HUES6 (cell line): ENCODE measurements at regions not wholly inside any gene's neighbourhood (a gene's known extent, or its start where the extent isn't known, plus 50 kb on each side); places are given as distances from the start of the nearest gene placed in this dataset.

Experiments
- H3K27ac ChIP-seq: 2 replicates; pipeline ENCODE4 v1.7.0; 2013; ENCODE audit warnings: low read depth, mild to moderate bottlenecking, low read length, inconsistent platforms
- H3K27me3 ChIP-seq: 2 replicates; pipeline ENCODE4 v1.6.1; 2013; ENCODE audit warnings: low read length; ENCODE audit not compliant: control insufficient read depth, insufficient read depth
- H3K36me3 ChIP-seq: 2 replicates; pipeline ENCODE4 v1.6.1; 2013; ENCODE audit warnings: low read length; ENCODE audit not compliant: control insufficient read depth, insufficient read depth
- H3K4me1 ChIP-seq: 2 replicates; pipeline ENCODE4 v1.6.1; 2013; ENCODE audit warnings: low read length; ENCODE audit not compliant: control insufficient read depth, insufficient read depth
- H3K4me3 ChIP-seq: 2 replicates; pipeline ENCODE4 v1.5.1; 2013; ENCODE audit warnings: low read depth, low read length
- H3K9ac ChIP-seq: one replicate; pipeline ENCODE4 v1.6.1; 2013; ENCODE audit warnings: mild to moderate bottlenecking, low read length
- H3K9me3 ChIP-seq: 2 replicates; pipeline ENCODE4 v1.6.1; 2013; ENCODE audit warnings: low read depth, low read length; ENCODE audit not compliant: control insufficient read depth, insufficient read depth

DNA sequence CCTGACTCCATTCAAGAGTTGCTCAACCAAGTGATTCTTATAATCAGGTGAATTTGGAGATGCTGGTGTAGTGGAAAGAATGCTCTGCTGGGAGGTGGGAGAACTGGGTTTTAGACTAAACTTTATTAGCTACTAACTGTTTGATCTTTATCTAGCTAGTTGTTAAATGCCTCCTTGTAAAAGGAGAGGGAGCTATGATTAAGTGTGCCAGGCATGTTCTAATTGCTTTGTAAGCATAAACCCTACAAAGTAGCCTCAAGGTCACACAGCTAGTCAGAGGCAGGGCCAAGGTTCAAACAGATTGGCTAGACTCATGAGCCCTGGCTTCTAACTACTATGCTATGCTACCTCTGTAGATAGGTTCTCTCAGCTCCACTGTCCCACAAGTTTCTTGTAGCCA, 105.5 kb downstream of the NXPE2 start:
- no peak overlapping the region for H3K27ac ChIP-seq
- H3K9ac ChIP-seq = no peak overlapping the region
- H3K4me1 ChIP-seq = 0 out of 2 replicates have a peak, but pooled peaks cover 4% of the 10 kb centered on the region
- no peaks in the 10 kb centered on the region for H3K9me3 ChIP-seq
- no peaks in the 10 kb centered on the region for H3K36me3 ChIP-seq
- no peak overlapping the region for H3K4me3 ChIP-seq
- H3K27me3 ChIP-seq = no peaks in the 10 kb centered on the region

DNA sequence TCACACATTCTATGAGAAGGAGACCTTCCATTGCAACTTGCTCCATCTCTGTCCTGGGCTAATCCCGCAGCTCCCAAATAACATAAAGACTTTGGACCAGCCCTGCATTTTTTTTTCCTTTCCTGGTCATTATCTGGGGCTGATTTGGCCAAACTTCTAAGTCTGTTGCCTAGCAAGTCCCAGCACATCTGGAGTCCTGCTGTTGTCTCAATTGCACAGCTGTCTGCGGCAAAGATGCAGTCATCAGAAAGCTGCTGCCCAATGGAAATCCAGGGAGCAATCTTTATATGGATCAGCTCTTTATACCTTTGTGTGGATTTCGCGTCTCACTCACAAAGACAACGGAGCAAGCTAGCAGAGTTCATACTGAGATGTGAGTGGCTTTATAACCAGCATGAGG, 105.9 kb downstream of the NXPE2 start:
- H3K9me3 ChIP-seq = no peaks in the 10 kb centered on the region
- no peak overlapping the region for H3K27ac ChIP-seq
- no peaks in the 10 kb centered on the region for H3K36me3 ChIP-seq
- H3K27me3 ChIP-seq = no peaks in the 10 kb centered on the region
- 0 out of 2 replicates have a peak, but pooled peaks cover 4% of the 10 kb centered on the region for H3K4me1 ChIP-seq
- no peak overlapping the region for H3K9ac ChIP-seq
- no peak overlapping the region for H3K4me3 ChIP-seq

- Histone ChIP-seq H3K27me3 (no peaks in the 10 kb centered on the region), H3K27ac (no peak overlapping the region), H3K4me3 (no peak overlapping the region), H3K9me3 (no peaks in the 10 kb centered on the region), H3K4me1 (0 out of 2 replicates have a peak, but pooled peaks cover 4% of the 10 kb centered on the region), H3K9ac (no peak overlapping the region), H3K36me3 (no peaks in the 10 kb centered on the region)
Observed at GRCh38 chr11:114784891-114785290, 106.6 kb downstream of the NXPE2 start.

- no peaks in the 10 kb centered on the region for H3K4me1 ChIP-seq
- no peaks in the 10 kb centered on the region for H3K9me3 ChIP-seq
- H3K4me3 ChIP-seq = no peak overlapping the region
- no peaks in the 10 kb centered on the region for H3K36me3 ChIP-seq
- H3K27ac ChIP-seq = no peak overlapping the region
- no peaks in the 10 kb centered on the region for H3K27me3 ChIP-seq
- H3K9ac ChIP-seq = no peak overlapping the region
Observed at GRCh38 chr11:114785820-114786219, 107.5 kb downstream of the NXPE2 start.

- Histone ChIP-seq H3K36me3 (no peaks in the 10 kb centered on the region), H3K4me1 (no peaks in the 10 kb centered on the region), H3K9me3 (no peaks in the 10 kb centered on the region), H3K4me3 (no peak overlapping the region), H3K27me3 (no peaks in the 10 kb centered on the region), H3K27ac (no peak overlapping the region), H3K9ac (no peak overlapping the region)
Observed at GRCh38 chr11:114787126-114787525, 108.8 kb downstream of the NXPE2 start.

GRCh38 chr11:114790910-114791309, 112.6 kb downstream of the NXPE2 start:
- Histone ChIP-seq H3K9me3 (no peaks in the 10 kb centered on the region), H3K9ac (no peak overlapping the region), H3K36me3 (no peaks in the 10 kb centered on the region), H3K27ac (no peak overlapping the region), H3K27me3 (no peaks in the 10 kb centered on the region), H3K4me1 (no peaks in the 10 kb centered on the region), H3K4me3 (no peak overlapping the region)

- Histone ChIP-seq H3K27me3 (no peaks in the 10 kb centered on the region), H3K4me1 (peaks cover under 1% of the 10 kb centered on the region), H3K36me3 (no peaks in the 10 kb centered on the region), H3K4me3 (no peak overlapping the region), H3K9ac (no peak overlapping the region), H3K27ac (no peak overlapping the region), H3K9me3 (no peaks in the 10 kb centered on the region)
Observed at GRCh38 chr11:114794048-114794684, 115.8 kb downstream of the NXPE2 start.

GRCh38 chr11:114796954-114797721, 118.8 kb downstream of the NXPE2 start:
- H3K4me3 ChIP-seq = no peak overlapping the region
- H3K36me3 ChIP-seq = no peaks in the 10 kb centered on the region
- H3K9ac ChIP-seq = no peak overlapping the region
- peaks cover 10% of the 10 kb centered on the region for H3K4me1 ChIP-seq
- no peaks in the 10 kb centered on the region for H3K9me3 ChIP-seq
- H3K27me3 ChIP-seq = no peaks in the 10 kb centered on the region
- no peak overlapping the region for H3K27ac ChIP-seq

GRCh38 chr11:114799476-114799875, 121.1 kb downstream of the NXPE2 start:
- peaks cover 10% of the 10 kb centered on the region for H3K4me1 ChIP-seq
- H3K9me3 ChIP-seq = peaks cover 7% of the 10 kb centered on the region
- no peaks in the 10 kb centered on the region for H3K27me3 ChIP-seq
- peak overlapping the region; percentile 9 for H3K4me3 ChIP-seq
- H3K27ac ChIP-seq = no peak overlapping the region
- no peaks in the 10 kb centered on the region for H3K36me3 ChIP-seq
- peak overlapping the region; percentile 14 for H3K9ac ChIP-seq

DNA sequence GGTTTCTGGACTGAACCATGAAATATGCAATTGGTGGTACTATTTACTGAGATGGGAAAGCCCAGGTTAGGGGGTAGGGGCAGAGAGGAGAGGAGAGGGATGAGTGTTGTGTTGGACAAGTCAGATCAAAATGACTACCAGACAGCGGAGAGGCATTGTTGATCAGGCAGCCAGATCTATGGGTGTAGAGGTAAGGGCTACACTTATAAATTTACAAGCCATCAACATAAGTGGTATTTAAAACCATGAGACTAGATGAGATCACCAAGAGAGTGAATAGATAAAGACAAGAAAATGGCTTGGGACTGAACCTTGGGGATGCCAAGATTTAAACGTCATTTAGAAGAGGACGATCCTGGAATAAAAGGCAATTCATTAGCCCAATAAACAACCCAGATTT, 123.4 kb downstream of the NXPE2 start:
- Histone ChIP-seq H3K4me3 (no peak overlapping the region), H3K27ac (no peak overlapping the region), H3K4me1 (peaks cover 10% of the 10 kb centered on the region), H3K9ac (no peak overlapping the region), H3K27me3 (no peaks in the 10 kb centered on the region), H3K36me3 (no peaks in the 10 kb centered on the region), H3K9me3 (peaks cover 12% of the 10 kb centered on the region)

DNA sequence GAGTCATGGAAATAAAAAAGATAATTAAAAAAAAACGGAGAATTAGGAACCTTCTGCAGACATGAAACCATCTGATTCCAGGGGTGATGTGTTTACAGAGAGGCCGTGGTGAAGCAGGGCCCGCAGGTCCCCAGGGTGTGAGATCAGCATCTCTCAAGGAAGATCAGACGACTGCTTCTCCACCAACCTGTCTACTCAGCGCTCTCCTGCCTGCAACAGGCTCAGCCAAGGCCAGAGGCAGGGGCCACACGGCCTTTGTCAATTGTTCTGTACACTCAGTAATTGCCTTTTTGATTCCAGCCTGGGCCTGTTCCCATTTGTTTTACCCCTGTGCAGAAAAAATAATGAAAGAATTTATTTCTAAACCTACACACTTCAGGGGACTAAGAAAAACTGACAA, 124.6 kb downstream of the NXPE2 start:
- H3K27me3 ChIP-seq = no peaks in the 10 kb centered on the region
- H3K4me1 ChIP-seq = peaks cover 10% of the 10 kb centered on the region
- H3K36me3 ChIP-seq = no peaks in the 10 kb centered on the region
- no peak overlapping the region for H3K27ac ChIP-seq
- H3K9me3 ChIP-seq = peaks cover 12% of the 10 kb centered on the region
- no peak overlapping the region for H3K4me3 ChIP-seq
- no peak overlapping the region for H3K9ac ChIP-seq
